GM21526 (cell line): ENCODE measurements at regions not wholly inside any gene's neighbourhood (a gene's known extent, or its start where the extent isn't known, plus 50 kb on each side); places are given as distances from the start of the nearest gene placed in this dataset.
A peak's percentile ranks its signal among the peaks of the same experiment; 100 is the strongest.

Source experiments
- ATAC-seq: cut with Tn5 transposase; IDR thresholded peaks from one replicate; pipeline ENCODE4 v1.9.1; 2021; ENCODE audit warnings: moderate library complexity; ENCODE audit not compliant: unreplicated experiment, low FRiP score

DNA sequence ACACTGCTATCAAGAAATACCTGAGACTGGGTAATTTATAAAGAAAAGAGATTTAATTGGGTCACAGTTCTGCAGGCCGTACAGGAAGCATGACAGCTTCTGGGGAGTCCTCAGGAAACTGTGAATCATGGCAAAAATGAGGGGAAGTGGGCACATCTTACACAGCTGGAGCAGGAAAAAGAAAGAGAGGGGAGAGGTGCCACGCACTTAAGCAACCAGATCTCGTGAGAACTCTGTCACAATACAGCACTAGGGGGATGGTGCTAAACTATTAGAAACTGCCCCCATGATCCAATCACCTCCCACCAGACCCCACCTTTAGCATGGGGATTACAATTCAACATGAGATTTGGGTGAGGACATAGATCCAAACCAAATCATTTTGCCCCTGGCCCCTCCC is 105.5 kb upstream of the CPLX2 start:
- ATAC-seq = no peak

DNA sequence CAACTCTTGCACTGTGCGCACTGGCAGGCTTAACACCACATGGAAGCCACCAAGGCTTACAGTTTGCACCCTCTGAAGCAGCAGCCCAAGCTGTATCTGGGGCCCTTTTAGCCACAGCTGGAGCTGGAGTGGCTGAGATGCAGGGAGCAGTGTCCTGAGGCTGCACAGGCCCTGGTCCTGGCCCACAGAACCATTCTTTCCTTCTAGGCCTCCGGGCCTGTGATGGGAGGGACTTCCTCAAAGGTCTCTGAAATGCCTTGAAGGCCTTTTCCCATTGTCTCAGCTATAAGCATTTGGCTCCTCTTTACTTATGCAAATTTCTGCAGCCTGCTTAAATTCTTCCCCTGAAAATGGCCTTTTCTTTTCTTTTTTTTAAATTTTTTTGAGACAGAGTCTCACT is 104.4 kb upstream of the CPLX2 start:
- ATAC-seq = no peak

DNA sequence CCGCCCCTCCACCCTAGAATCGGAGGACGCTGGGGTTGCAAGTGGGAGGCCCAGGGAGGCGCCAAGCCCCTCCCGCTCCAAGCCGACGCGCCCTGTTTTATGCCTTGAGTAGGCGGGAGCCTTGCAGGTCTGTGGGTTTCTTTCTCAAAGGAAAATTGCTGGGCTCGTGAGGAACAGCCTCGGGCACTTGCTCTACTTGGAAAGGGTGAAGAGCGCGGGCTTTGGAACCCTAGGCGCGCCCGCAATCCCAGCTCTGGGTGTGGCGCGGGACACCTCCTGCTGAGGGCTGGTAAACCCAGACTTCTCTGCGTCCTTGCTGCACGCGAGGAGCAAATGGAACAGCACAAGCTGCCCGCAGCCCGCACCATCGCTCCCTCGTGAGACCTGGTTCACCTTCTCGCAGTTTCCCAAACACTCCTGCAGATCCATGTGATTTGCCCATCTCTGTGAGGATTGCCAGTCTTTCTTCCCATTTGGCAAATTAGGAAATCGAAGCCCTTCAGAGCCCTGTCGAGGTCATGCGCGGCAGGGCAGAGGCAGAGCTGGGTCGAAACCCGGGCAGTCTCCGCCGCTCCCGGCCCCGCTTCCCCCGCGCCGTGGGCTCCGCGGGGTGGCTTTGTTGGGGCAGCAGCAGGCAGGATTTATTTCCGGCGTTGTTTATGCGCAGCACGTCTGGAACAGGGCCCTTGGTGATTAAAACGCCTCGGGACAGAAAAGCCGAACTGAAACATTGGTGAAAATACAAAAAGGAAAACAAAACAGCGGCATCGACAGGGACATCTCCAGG is 98.4 kb upstream of the CPLX2 start:
- ATAC-seq = no peak

DNA sequence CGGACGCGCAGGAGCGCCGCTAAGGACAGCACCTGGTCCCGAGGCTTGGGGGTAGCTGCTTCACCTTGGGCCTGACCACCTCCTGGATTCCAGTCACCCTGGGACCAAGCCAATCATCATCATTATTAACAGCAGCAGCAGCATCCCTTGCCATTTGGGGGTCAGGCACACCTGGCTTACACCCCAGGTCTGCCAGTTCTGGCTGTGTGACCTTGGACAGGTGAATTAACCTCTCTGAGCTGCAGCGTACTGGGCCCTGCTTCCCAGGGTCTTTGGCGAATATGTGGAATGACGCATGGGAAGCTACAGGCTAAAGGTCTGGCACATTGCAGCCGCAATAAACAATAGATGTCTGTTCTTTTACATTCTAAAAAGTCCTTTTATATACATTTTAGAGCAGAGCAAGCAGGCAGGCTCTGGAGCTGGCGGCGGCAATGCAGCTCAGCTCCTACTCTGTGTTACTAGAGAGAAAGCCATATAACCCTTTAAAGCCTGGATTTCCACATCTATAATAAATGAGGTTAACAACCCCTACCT is 97.8 kb upstream of the CPLX2 start:
- ATAC-seq = no peak

DNA sequence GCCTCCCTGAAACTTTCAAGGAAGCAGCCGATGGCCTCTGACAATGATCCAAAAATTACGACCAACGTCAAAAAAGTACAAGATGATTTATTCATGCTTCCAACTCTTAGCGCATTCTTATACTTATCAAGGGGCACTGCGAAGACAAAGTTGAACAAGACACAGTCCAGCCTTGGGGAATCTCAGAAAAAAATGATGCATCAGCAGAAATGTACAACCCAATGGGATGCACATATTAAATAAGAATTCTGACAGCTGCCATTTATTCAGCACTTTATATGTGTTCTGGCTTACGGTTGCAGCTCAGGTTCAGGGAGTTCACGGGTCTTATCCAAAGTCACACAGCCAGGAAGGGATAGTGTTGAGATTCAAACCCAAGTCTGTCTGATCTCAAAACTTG is 96.0 kb upstream of the CPLX2 start:
- ATAC-seq = no peak

DNA sequence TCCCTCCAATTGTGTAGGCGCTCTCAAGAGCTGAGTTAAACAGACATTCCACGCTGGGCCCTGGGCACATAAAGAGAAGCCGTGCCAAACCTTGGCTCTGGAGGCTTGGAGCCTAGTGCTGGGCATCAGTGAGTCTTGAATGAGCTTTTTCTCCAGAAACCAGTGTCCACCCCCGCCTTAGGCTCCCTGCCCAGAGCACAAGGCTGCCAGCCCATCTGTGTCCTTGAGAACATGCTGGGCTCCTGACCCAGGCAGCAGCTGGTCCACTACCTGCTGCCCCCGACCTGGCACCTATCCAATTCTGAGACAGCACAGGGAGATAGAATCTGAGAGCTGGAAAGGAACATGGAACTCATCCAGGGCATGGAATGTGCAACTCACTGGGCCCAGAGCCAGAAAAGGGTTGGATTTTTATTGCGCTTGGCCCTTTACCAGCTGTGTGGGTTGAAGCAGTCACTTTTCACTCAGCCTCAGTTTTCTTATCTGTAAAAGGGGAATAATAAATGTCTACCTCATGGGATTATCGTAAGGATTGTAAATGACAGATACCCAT is 92.4 kb upstream of the CPLX2 start:
- no peak for ATAC-seq

DNA sequence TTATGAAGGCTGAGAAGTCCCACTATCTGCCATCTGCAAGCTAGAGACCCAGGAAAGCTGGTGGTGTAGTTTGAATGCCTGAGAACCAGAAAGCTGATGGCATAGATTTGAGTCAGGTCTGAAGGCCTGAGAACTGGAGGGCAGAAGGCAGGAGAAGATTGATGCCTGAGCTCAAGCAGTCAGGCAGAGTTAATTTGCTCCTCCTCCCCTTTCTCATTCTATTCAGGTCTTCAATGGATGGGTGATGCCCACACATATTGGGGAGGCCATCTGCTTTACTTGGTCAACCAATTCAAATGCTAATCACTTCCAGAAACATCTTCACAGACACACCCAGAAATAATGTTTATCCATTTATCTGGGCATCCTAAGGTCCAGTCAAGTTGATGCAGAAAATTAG is 87.6 kb upstream of the CPLX2 start:
- ATAC-seq = no peak

DNA sequence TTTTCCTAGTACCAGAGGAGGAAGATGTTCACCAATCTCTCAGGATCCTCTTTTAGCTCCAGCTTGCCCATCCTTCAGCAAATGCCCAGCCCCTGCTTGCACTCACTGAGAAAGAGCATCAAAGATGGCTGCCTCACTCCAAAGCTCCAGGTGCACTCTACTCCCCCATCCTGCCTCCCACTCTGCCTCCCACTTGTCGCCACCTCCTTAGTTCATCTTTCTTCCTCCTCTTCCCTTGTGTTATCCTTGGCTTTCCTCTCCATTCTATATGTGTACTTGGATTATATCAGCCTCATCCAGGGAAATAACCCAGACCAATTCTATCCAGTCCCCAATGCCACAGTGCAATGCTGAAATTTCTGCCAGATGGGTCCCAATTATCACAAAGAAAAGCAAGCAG is 87.1 kb upstream of the CPLX2 start:
- no peak for ATAC-seq

DNA sequence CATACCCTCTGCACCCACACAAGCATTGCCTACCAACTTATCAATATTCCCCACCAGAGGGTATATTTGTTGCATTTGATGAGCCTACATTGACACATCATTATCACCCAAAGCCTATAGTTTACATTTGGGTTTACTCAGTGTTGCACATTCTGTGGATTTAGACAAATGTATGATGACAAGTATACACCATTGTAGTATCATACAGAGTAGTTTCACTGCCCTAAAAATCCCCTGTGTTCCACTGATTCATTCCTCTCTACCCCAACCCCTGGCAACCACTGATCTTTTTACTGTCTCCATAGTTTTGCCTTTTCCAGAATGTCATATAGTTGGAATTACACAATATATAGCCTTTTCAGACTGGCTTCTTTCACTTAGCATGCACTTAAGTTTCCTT is 85.7 kb upstream of the CPLX2 start:
- no peak for ATAC-seq

DNA sequence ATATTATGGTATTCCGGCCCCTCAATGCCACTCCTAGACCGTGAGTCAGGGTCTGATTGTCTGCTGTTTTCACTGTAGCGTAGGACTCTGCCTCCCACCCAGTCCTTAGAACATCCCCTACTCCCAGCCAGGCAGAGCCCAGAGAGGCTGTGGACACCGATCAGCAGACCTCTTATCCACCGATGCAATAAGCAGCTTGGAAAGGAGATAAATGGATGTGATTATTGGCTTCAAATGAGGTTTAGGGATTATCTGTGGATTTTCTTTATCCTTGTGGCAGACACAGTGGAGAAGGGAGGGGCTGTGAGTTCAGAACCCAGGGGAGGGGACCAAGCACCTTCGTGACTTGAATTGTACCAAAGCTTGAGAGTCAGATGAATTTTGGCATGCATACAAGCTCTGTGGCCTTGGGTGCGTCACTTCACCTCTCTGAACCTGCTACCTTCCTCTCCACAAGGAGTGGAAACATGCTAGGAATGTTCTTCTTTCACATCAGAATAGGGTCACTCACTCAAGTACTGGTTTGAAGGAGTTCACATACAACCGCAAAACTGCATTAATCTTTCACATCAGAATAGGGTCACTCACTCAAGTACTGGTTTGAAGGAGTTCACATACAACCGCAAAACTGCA is 83.1 kb upstream of the CPLX2 start:
- no peak for ATAC-seq

DNA sequence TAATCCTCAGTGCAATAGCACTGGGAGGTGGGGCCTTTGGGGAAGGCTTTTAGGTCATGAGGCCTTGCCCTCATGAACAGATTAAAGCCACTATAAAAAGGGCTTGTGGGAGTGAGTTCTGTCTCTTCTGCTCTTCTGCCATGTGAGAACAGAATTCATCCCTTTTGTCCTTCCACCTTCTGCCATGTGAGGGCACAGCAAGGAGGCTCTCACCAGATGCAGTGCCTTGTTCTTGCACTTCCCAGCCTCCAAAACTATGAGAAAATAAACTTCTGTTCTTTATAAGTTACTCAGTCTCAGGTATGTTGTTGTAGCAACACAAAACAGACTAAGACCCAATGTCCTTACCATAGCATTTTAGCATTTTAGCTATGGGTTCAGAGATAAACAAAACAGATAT is 81.7 kb upstream of the CPLX2 start:
- ATAC-seq = no peak

DNA sequence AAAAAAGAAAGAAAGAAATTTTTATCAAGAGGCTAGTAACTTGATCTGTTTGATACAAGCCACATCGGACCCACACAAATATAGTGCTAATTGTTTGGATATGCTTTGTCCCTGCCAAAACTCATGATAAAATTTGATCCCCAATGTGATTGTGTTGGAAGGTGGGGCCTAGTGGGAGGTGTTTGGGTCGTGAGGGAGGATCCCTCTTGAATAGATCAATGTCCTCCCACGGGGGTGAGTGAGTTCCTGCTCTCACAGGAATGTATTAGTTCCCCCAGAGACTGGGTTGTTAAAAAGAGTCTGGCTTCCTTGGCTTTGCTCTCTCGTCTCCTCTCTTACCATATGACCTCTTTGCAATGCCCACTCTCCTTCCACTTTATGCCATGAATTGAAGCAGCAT is 80.6 kb upstream of the CPLX2 start:
- no peak for ATAC-seq

DNA sequence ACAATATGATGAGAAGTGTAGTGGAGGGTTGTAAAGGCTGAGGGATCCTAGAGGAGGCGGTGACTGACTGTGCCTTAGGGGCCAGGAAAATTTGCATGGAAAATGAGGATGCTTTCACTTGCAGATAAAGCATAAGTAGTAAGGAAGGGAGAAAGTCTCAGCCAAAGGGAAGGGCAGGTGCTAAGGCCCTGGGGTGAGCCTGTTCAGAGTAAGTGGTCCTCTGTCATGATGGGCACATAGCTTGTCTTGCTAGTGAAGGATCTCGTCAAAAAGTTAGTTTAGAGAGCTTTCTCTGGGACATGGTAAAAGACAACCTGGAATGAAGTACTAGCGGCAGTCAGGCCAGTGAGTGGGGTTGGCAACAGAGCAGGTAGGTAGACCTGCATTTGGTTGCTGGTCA is 75.4 kb upstream of the CPLX2 start:
- ATAC-seq = no peak

DNA sequence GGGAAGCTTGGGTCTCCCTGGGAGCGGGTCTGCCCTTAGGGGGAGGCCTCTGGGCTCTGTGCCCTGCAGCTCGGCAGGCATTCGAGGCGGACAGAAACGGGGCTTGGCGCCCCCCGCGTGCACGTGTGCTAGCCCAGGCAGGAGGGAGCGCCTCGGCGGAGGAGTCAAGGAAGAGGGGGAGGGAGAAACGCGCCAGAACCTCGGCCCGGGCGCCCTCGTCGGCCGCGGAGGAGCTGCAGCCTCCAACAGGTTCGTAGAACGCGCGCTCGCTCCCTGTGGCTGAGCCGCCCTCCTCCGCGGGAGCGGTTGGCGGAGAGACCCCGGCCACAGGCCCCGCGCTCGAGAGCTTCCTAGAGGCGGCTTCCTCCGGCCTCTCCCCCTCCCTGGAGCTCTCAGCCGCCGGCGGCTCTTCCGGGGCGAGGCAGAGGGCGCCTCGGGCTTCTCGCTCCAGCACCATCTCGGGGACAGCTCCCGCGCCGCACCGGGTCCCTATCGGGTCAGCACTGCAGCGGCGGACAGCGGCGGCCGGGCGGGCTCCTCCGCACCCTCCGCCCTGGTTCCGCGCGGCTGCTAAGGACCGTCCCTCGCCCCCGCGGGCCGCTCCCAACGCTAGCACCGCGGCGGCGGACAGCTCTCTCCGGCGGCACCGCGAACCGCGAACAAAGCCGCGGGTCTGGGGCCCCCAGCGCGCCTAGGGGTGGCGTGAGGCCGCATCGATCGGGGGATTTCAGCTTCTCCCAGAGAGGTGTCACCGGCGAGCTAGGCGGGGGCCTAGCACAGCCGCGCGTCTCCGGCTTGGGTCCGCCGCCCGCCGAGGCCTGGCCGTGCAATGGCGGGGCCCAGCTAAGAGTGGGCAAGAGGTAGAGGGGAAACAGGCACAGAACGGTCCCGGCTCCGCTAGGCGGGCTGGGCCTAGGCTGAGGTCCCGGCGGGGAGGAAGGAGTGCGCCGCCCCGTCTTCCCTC is 74.6 kb upstream of the CPLX2 start:
- ATAC-seq = peak; percentile 77

DNA sequence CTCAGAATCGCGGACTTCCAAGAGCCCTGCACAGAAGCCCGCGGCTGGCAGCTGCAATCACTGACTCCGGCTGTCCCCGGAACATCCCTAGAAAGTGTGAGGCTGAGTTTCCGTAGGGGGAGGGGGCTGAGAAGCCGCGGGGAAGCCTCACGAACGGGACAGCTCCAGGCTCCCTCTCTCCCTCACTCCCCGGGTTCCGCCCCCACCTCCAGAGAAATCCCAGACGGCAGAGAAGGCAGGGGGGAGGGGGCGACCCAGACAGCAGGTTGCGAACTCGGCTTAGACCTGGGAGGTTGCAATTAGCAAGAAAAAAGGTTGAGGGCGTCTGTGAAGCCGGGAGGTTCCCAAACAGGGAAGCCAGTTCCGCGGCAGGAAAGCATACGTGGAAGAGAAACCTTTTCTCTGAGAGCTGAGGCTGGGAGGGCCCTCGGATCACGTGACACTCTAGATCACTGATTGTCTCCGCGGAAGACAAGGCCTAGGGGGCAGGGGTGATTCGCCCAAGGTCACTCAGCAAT is 73.8 kb upstream of the CPLX2 start:
- no peak for ATAC-seq

DNA sequence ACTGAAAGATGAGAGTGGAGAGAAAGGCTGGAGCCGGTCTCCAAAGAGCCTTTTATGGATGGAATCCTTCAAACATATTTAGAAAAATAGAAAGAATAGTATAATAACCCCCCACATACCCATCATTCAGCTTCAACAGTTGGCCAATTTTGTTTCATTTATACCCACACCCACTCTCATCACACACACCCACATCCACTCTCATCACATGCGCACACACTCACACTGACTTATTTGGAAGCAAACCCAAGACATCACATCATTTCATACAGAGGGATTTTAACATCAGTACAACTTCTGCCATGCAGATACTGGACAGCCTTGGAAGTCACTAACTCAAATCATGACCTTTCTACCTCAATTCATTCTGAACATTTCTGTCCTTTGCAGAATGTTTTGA is 72.8 kb upstream of the CPLX2 start:
- no peak for ATAC-seq

DNA sequence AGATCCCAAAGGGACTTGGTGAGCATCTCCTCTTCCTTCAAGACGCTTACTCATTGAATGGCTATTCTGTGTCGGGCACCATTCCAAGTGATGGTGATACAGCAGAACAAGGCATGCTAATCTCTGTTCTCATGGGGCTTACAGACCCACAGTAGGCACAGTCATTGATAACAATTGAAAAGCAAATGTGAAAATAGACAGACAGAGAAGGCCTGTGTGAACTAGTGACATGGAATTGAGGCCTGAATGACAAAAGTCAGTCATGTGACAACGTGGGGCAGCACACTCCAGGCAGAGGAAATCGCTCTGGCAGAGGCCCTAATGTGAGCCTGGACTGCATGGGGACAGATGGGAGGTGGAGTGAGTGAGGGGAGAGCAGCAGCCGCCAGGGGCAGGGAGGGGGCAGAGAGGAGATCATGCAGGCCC is 70.7 kb upstream of the CPLX2 start:
- no peak for ATAC-seq

DNA sequence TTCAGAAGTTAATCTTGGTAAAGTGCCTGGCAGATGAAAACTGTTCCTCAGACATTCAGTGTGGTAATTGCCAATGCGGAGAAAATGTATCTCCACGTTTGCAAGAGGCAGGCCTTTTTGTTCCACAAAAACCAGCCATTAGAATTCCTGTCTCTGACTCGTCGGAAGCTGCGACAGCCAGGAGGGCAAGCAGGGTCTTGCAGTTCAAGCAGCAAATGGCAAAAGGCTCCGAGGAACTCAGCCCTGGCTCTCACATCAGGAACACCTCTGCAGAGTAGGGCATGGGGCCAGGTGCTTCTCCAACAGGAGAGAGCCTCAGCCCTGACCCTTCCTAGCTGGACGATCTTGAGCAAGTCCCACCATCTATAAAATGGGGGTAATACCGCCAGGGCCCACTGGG is 69.0 kb upstream of the CPLX2 start:
- no peak for ATAC-seq

DNA sequence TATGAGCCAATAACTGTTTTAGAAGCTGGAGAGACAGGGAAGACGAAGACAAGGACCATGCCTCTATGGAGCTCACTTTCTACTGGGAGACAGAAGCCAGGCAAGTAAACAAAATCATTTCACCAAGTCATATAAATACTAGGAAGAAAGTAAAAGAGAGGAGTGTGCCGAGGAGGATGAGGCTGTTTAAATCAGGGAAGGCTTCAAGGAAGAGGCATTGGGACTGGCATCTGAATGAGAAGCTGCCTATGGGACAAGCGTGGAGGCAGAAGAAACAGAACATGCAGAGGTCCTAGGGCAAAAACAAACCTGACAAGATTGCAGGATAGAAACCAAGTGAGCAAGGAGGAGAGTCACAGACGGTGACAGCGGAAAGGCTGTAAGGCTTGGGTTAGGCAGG is 68.1 kb upstream of the CPLX2 start:
- ATAC-seq = no peak

DNA sequence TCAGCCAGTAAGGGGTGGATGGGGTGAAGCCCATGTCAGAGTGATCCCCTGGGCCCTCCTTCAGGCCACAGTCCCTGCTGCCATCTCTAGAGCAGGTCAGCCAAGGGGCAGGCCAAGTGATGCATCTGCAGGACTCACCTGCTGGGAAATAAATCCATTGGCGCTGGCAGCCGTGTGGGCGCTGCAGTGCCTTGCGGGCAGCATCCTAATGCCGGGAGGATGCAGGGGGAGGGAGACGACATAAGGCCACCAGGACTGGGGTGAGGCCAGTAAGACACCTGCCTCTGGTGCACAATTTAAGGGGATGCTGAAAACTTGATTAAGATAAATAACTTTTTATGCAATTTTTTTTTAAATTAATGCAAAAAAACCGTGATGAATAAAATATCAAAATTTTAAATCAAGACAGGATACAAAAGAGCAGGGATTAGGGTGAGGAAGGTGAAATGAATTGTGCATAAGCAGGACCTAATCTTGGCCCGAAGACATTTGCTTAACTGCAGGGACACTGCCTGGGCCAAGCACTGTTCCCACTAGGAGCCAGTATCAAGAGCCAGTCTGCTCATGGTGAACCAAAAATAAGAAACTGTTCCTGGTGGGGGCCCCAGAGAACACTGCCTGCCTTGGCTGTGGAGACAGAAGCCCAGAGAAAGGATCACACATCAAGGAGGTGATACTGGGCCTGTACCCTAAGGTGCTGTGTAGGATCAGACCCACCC is 67.5 kb upstream of the CPLX2 start:
- ATAC-seq = no peak
